Panc1 (cell line): ENCODE measurements at regions not wholly inside any gene's neighbourhood (a gene's known extent, or its start where the extent isn't known, plus 50 kb on each side); places are given as distances from the start of the nearest gene placed in this dataset.

Experiments
- ATAC-seq: fragments of 200-7000 bp; cut with Tn5 transposase; 2 replicates; pipeline ENCODE4 v1.9.1; 2020; ENCODE audit warnings: mild to moderate bottlenecking, moderate library complexity
- BruUV-seq: library from RNA; stranded (reverse); fragments of 400-500 nt; replicated peaks from 2 replicates; lab custom pipeline; 2021; lab: Mats Ljungman, UMichigan
- CTCF ChIA-PET: fragments of 300-600 bp; sonication (Branson Sonifier 250); formaldehyde crosslinking; loops from one replicate; lab custom pipeline; 2022; ENCODE audit warnings: antibody characterized with exemption; lab: Charles Lee
- POLR2A ChIA-PET: fragments of 300-600 bp; sonication (Branson Sonifier 250); formaldehyde crosslinking; loops from one replicate; lab custom pipeline; 2022; ENCODE audit warnings: antibody characterized with exemption; lab: Charles Lee
- DNase-seq: peaks from one replicate; pipeline ENCODE4 v3.0.0-alpha.2; 2010; ENCODE audit warnings: low read depth, low spot score
- H3K27ac ChIP-seq: 2 replicates; pipeline ENCODE4 v1.5.1; 2011; ENCODE audit warnings: mild to moderate bottlenecking, low read length, inconsistent platforms
- H3K27me3 ChIP-seq: fragments of 200-500 bp; sonication (Bioruptor generic); 2 replicates; pipeline ENCODE4 v1.6.0; 2014; ENCODE audit warnings: low read length, inconsistent platforms; ENCODE audit not compliant: control insufficient read depth, insufficient read depth
- H3K36me3 ChIP-seq: fragments of 200-500 bp; sonication (Bioruptor generic); 2 replicates; pipeline ENCODE4 v1.5.1; 2014; ENCODE audit warnings: inconsistent platforms, mild to moderate bottlenecking, low read length, moderate library complexity; ENCODE audit not compliant: control insufficient read depth, insufficient read depth
- H3K4me1 ChIP-seq: 2 replicates; pipeline ENCODE4 v1.5.1; 2011; ENCODE audit warnings: inconsistent platforms, mild to moderate bottlenecking, low read length, moderate library complexity; ENCODE audit not compliant: control insufficient read depth, insufficient read depth
- H3K4me3 ChIP-seq, 2 experiments: 2 replicates each; pipeline ENCODE4 v1.5.1; 2011 to 2012; ENCODE audit warnings: low read depth in 2 of 2, low read length in 2 of 2, mild to moderate bottlenecking in 2 of 2, inconsistent platforms in 1 of 2, moderate library complexity in 1 of 2
- H3K9me3 ChIP-seq: fragments of 200-500 bp; sonication (Bioruptor generic); 2 replicates; pipeline ENCODE4 v1.5.1; 2014; ENCODE audit warnings: low read depth, mild to moderate bottlenecking, inconsistent platforms, low read length, moderate library complexity; ENCODE audit not compliant: control insufficient read depth, insufficient read depth
- POLR2AphosphoS5 ChIP-seq: IDR thresholded peaks from 2 replicates; pipeline ENCODE4 v1.6.1; 2012; ENCODE audit warnings: mild to moderate bottlenecking, low read depth, low read length, moderate library complexity
- REST ChIP-seq, 2 experiments: IDR thresholded peaks; 2 replicates each; pipeline ENCODE4 v1.6.1; 2011 to 2012; ENCODE audit warnings: low read depth in 2 of 2, control low read depth in 1 of 2, low read length in 1 of 2, mild to moderate bottlenecking in 1 of 2, moderate library complexity in 1 of 2; ENCODE audit not compliant: insufficient read depth in 1 of 2
- SIN3A ChIP-seq: IDR thresholded peaks from 2 replicates; pipeline ENCODE4 v1.6.1; 2012; ENCODE audit warnings: low read depth, mild to moderate bottlenecking, low read length, moderate library complexity, borderline replicate concordance; ENCODE audit not compliant: insufficient read depth
- TCF7L2 ChIP-seq: IDR thresholded peaks from 2 replicates; pipeline ENCODE4 v1.6.1; 2011; ENCODE audit warnings: mild to moderate bottlenecking, low read depth, low read length, inconsistent platforms
- in situ Hi-C: cut with HindIII; loops from 2 replicates; pipeline ENCODE4 v1.10.0; 2016; ENCODE audit warnings: low sequenced_read_pairs, low pct_unique_long_range_greater_than_20kb
- intact Hi-C: fragments of 100-400 bp; cut with micrococcal nuclease; formaldehyde crosslinking; loops from one replicate; pipeline ENCODE4 v1.10.0; 2022; ENCODE audit not compliant: unreplicated experiment
- TF ChIP-seq, protein P1 (sequence below): fragments of 450-650 bp; IDR thresholded peaks from 2 replicates; pipeline ENCODE4 v1.5.1; 2017; ENCODE audit warnings: mild to moderate bottlenecking

- no TSS peak for BruUV-seq
These were observed 441.1 kb upstream of the RBFOX1 start for GRCh38 chr16:6891496-6891895.

GRCh38 chr16:6888531-6888930, 444.1 kb upstream of the RBFOX1 start:
- Histone ChIP-seq H3K36me3 (no peaks in the 10 kb centered on the region), H3K9me3 (no peaks in the 10 kb centered on the region), H3K4me1 (no peaks in the 10 kb centered on the region), H3K27ac (no peak overlapping the region), H3K4me3 (no peak overlapping the region), H3K27me3 (no peaks in the 10 kb centered on the region)
- intact Hi-C loops (no loop called here), in situ Hi-C loops (no loop called here)
- POLR2A ChIA-PET = no interaction called here
- DNase-seq (no peak), ATAC-seq (no peak)
- no peak for TF ChIP-seq REST (IDR thresholded peaks at IDR 0.05; ENCODE audit: insufficient read depth in 1 of 2, low read depth in 2 of 2, low read length in 1 of 2)
- no peak for TF ChIP-seq POLR2AphosphoS5
- TF ChIP-seq TCF7L2 = no peak
- BruUV-seq = no TSS peak
- CTCF ChIA-PET = no interaction called here

More at GRCh38 chr16:6891496-6891895, 441.1 kb upstream of the RBFOX1 start:
- ChIA-PET CTCF (no interaction called here), POLR2A (no interaction called here)
- Histone ChIP-seq H3K4me3 (no peak overlapping the region), H3K27ac (no peak overlapping the region), H3K36me3 (no peaks in the 10 kb centered on the region), H3K27me3 (no peaks in the 10 kb centered on the region), H3K4me1 (no peaks in the 10 kb centered on the region), H3K9me3 (no peaks in the 10 kb centered on the region)
- DNase-seq (no peak), ATAC-seq (no peak)
- intact Hi-C loops = no loop called here
- TF ChIP-seq REST (IDR thresholded peaks at IDR 0.05; ENCODE audit: insufficient read depth in 1 of 2, low read depth in 2 of 2, low read length in 1 of 2) = no peak
- no peak for TF ChIP-seq SIN3A
- TF ChIP-seq POLR2AphosphoS5 = no peak
- TF ChIP-seq TCF7L2 = no peak
- in situ Hi-C loops = no loop called here

GRCh38 chr16:6884002-6884401, 448.6 kb upstream of the RBFOX1 start:
- intact Hi-C loops (no loop called here), in situ Hi-C loops (no loop called here)
- ChIA-PET CTCF (no interaction called here), POLR2A (no interaction called here)
- no peak overlapping the region for H3K27ac ChIP-seq
- no peaks in the 10 kb centered on the region for H3K27me3 ChIP-seq
- no peaks in the 10 kb centered on the region for H3K4me1 ChIP-seq
- ATAC-seq = no peak
- TF ChIP-seq REST (IDR thresholded peaks at IDR 0.05; ENCODE audit: insufficient read depth in 1 of 2, low read depth in 2 of 2, low read length in 1 of 2) (no peak), SIN3A (no peak), TCF7L2 (no peak), POLR2AphosphoS5 (no peak)
- TF ChIP-seq, protein P1, sequence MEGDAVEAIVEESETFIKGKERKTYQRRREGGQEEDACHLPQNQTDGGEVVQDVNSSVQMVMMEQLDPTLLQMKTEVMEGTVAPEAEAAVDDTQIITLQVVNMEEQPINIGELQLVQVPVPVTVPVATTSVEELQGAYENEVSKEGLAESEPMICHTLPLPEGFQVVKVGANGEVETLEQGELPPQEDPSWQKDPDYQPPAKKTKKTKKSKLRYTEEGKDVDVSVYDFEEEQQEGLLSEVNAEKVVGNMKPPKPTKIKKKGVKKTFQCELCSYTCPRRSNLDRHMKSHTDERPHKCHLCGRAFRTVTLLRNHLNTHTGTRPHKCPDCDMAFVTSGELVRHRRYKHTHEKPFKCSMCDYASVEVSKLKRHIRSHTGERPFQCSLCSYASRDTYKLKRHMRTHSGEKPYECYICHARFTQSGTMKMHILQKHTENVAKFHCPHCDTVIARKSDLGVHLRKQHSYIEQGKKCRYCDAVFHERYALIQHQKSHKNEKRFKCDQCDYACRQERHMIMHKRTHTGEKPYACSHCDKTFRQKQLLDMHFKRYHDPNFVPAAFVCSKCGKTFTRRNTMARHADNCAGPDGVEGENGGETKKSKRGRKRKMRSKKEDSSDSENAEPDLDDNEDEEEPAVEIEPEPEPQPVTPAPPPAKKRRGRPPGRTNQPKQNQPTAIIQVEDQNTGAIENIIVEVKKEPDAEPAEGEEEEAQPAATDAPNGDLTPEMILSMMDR = no peak
- no peak overlapping the region for H3K4me3 ChIP-seq
- no TSS peak for BruUV-seq
- no peak for DNase-seq
- H3K9me3 ChIP-seq = no peaks in the 10 kb centered on the region
- H3K36me3 ChIP-seq = no peaks in the 10 kb centered on the region
